ENCODE measurements at regions not wholly inside any gene's neighbourhood (a gene's known extent, or its start where the extent isn't known, plus 50 kb on each side); places are given as distances from the start of the nearest gene placed in this dataset.

GRCh38 chr10:21417172-21417712 lies 108.2 kb downstream of the SKIDA1 start:
- peaks cover 8% of the 10 kb centered on the region for H3K27me3 ChIP-seq (ENCODE audit: insufficient read depth, low read length, poor library complexity)
- H3K9me3 ChIP-seq (ENCODE audit: insufficient read depth, low read length, severe bottlenecking): no peaks in the 10 kb centered on the region
- H3K4me1 ChIP-seq (ENCODE audit: insufficient read depth, low read length): no peaks in the 10 kb centered on the region
- TF ChIP-seq CTCF (IDR thresholded peaks at IDR 0.05; ENCODE audit: borderline replicate concordance, extremely low read depth, low read length, poor library complexity, severe bottlenecking) (no peak), EZH2 (IDR thresholded peaks at IDR 0.05; ENCODE audit: borderline replicate concordance, low read depth, low read length, severe bottlenecking) (no peak)
- no peaks in the 10 kb centered on the region for H3K36me3 ChIP-seq (ENCODE audit: insufficient read depth, low read length)
- no peak overlapping the region for H2AFZ ChIP-seq (ENCODE audit: low read depth, low read length)
- H3K79me2 ChIP-seq (ENCODE audit: insufficient read depth, low read length): no peaks in the 10 kb centered on the region
- H3K9ac ChIP-seq (ENCODE audit: low read depth, low read length): no peak overlapping the region
- no peak overlapping the region for H3K4me2 ChIP-seq (ENCODE audit: insufficient read depth, low read length)
- DNase-seq: no peak
- H3K27ac ChIP-seq (ENCODE audit: low read length): no peak overlapping the region
- no peak for ATAC-seq (ENCODE audit: insufficient read depth, low read depth)
- H3K4me3 ChIP-seq (ENCODE audit: low read depth in 1 of 2, low read length in 2 of 2): no peak overlapping the region
- no peaks in the 10 kb centered on the region for H4K20me1 ChIP-seq (ENCODE audit: insufficient read depth, low read length)

- ATAC-seq (ENCODE audit: insufficient read depth, low read depth): no peak
- H3K36me3 ChIP-seq (ENCODE audit: insufficient read depth, low read length): no peaks in the 10 kb centered on the region
- no peak overlapping the region for H3K9ac ChIP-seq (ENCODE audit: low read depth, low read length)
- H3K4me3 ChIP-seq (ENCODE audit: low read depth in 1 of 2, low read length in 2 of 2): no peak overlapping the region
- TF ChIP-seq EZH2 (IDR thresholded peaks at IDR 0.05; ENCODE audit: borderline replicate concordance, low read depth, low read length, severe bottlenecking) (no peak), CTCF (IDR thresholded peaks at IDR 0.05; ENCODE audit: borderline replicate concordance, extremely low read depth, low read length, poor library complexity, severe bottlenecking) (no peak)
- no peaks in the 10 kb centered on the region for H3K9me3 ChIP-seq (ENCODE audit: insufficient read depth, low read length, severe bottlenecking)
- no peaks in the 10 kb centered on the region for H4K20me1 ChIP-seq (ENCODE audit: insufficient read depth, low read length)
- no peak overlapping the region for H3K4me2 ChIP-seq (ENCODE audit: insufficient read depth, low read length)
- DNase-seq: no peak
- no peak overlapping the region for H3K27ac ChIP-seq (ENCODE audit: low read length)
- no peaks in the 10 kb centered on the region for H3K4me1 ChIP-seq (ENCODE audit: insufficient read depth, low read length)
- no peak overlapping the region for H2AFZ ChIP-seq (ENCODE audit: low read depth, low read length)
- H3K27me3 ChIP-seq (ENCODE audit: insufficient read depth, low read length, poor library complexity): peaks cover 3% of the 10 kb centered on the region
- no peaks in the 10 kb centered on the region for H3K79me2 ChIP-seq (ENCODE audit: insufficient read depth, low read length)
Observed at GRCh38 chr10:21413680-21414079, 111.8 kb downstream of the SKIDA1 start.

- Histone ChIP-seq H3K4me2 (ENCODE audit: insufficient read depth, low read length) (no peak overlapping the region), H2AFZ (ENCODE audit: low read depth, low read length) (no peak overlapping the region), H3K27me3 (ENCODE audit: insufficient read depth, low read length, poor library complexity) (peaks cover 3% of the 10 kb centered on the region), H3K27ac (ENCODE audit: low read length) (no peak overlapping the region), H3K4me1 (ENCODE audit: insufficient read depth, low read length) (no peaks in the 10 kb centered on the region), H4K20me1 (ENCODE audit: insufficient read depth, low read length) (no peaks in the 10 kb centered on the region), H3K9me3 (ENCODE audit: insufficient read depth, low read length, severe bottlenecking) (no peaks in the 10 kb centered on the region), H3K36me3 (ENCODE audit: insufficient read depth, low read length) (no peaks in the 10 kb centered on the region), H3K79me2 (ENCODE audit: insufficient read depth, low read length) (no peaks in the 10 kb centered on the region), H3K4me3 (ENCODE audit: low read depth in 1 of 2, low read length in 2 of 2) (no peak overlapping the region), H3K9ac (ENCODE audit: low read depth, low read length) (no peak overlapping the region)
- ATAC-seq (ENCODE audit: insufficient read depth, low read depth): no peak
- TF ChIP-seq EZH2 (IDR thresholded peaks at IDR 0.05; ENCODE audit: borderline replicate concordance, low read depth, low read length, severe bottlenecking) (no peak), CTCF (IDR thresholded peaks at IDR 0.05; ENCODE audit: borderline replicate concordance, extremely low read depth, low read length, poor library complexity, severe bottlenecking) (no peak)
- DNase-seq: no peak
Observed at GRCh38 chr10:21413268-21413667, 112.2 kb downstream of the SKIDA1 start.

All from DND-41 (cell line).